ENCODE measurements at regions not wholly inside any gene's neighbourhood (a gene's known extent, or its start where the extent isn't known, plus 50 kb on each side); places are given as distances from the start of the nearest gene placed in this dataset.

- no peak for DNase-seq
Observed at GRCh38 chr2:780002-780401, 102.8 kb upstream of the TMEM18 start.

GRCh38 chr2:778731-779350, 101.6 kb upstream of the TMEM18 start:
- DNase-seq, result no peak

GRCh38 chr2:777546-777945, 100.3 kb upstream of the TMEM18 start:
- no peak for DNase-seq

GRCh38 chr2:777051-777450, 99.8 kb upstream of the TMEM18 start:
- no peak for DNase-seq

- DNase-seq, result no peak
Observed at GRCh38 chr2:776487-776886, 99.3 kb upstream of the TMEM18 start.

GRCh38 chr2:776038-776437, 98.8 kb upstream of the TMEM18 start:
- no peak for DNase-seq

- no peak for DNase-seq
Observed at GRCh38 chr2:774436-774835, 97.2 kb upstream of the TMEM18 start.

GRCh38 chr2:773256-774160, 96.3 kb upstream of the TMEM18 start:
- no peak for DNase-seq

GRCh38 chr2:771538-771937, 94.3 kb upstream of the TMEM18 start:
- no peak for DNase-seq

- DNase-seq, result no peak
Observed at GRCh38 chr2:770776-771175, 93.6 kb upstream of the TMEM18 start.

GRCh38 chr2:769771-770170, 92.6 kb upstream of the TMEM18 start:
- DNase-seq, result no peak

- no peak for DNase-seq
Observed at GRCh38 chr2:768451-768850, 91.2 kb upstream of the TMEM18 start.

- no peak for DNase-seq
Observed at GRCh38 chr2:767944-768343, 90.7 kb upstream of the TMEM18 start.

- no peak for DNase-seq
Observed at GRCh38 chr2:767440-767839, 90.2 kb upstream of the TMEM18 start.

GRCh38 chr2:766255-766654, 89.0 kb upstream of the TMEM18 start:
- no peak for DNase-seq

- no peak for DNase-seq
Observed at GRCh38 chr2:765369-765768, 88.2 kb upstream of the TMEM18 start.

GRCh38 chr2:763766-764525, 86.7 kb upstream of the TMEM18 start:
- DNase-seq, result no peak

GRCh38 chr2:762646-763045, 85.4 kb upstream of the TMEM18 start:
- DNase-seq, result no peak

- DNase-seq, result no peak
Observed at GRCh38 chr2:761384-761783, 84.2 kb upstream of the TMEM18 start.

- no peak for DNase-seq
Observed at GRCh38 chr2:760001-760400, 82.8 kb upstream of the TMEM18 start.

GRCh38 chr2:758073-758820, 81.0 kb upstream of the TMEM18 start:
- no peak for DNase-seq

GRCh38 chr2:753123-753522, 75.9 kb upstream of the TMEM18 start:
- DNase-seq, result no peak

GRCh38 chr2:751474-751873, 74.3 kb upstream of the TMEM18 start:
- no peak for DNase-seq
